Common myeloid progenitor, CD34-positive (primary cell): ENCODE measurements at regions not wholly inside any gene's neighbourhood (a gene's known extent, or its start where the extent isn't known, plus 50 kb on each side); places are given as distances from the start of the nearest gene placed in this dataset.

Source experiments
- CTCF ChIA-PET: fragments of 350-600 bp; sonication (Branson Sonifier 250); formaldehyde crosslinking; loops from one replicate; lab custom pipeline; 2021; ENCODE audit warnings: antibody characterized with exemption; lab: Charles Lee
- POLR2A ChIA-PET: fragments of 350-600 bp; sonication (Branson Sonifier 250); formaldehyde crosslinking; loops from one replicate; lab custom pipeline; 2021; ENCODE audit warnings: antibody characterized with exemption; lab: Charles Lee
- DNase-seq, 3 donors: peaks; one replicate each; pipeline versions ENCODE4 v3.0.0 to v3.0.0-alpha.2; 2013
- H3K27ac ChIP-seq, 2 experiments: 1 replicate in 1 of 2; 2 replicates in 1 of 2; pipeline ENCODE4 v1.7.0; 2013; ENCODE audit warnings: inconsistent platforms in 2 of 2, low read length in 2 of 2, mild to moderate bottlenecking in 2 of 2, low read depth in 1 of 2, moderate library complexity in 1 of 2; ENCODE audit not compliant: severe bottlenecking in 2 of 2, insufficient read depth in 1 of 2, poor library complexity in 1 of 2
- H3K27me3 ChIP-seq, 5 experiments: replicated peaks in 2 of 5; 1 replicate in 3 of 5; 2 replicates in 2 of 5; pipeline versions ENCODE4 v1.6.1 to v1.7.0; 2013; ENCODE audit warnings: low read length in 4 of 5, mild to moderate bottlenecking in 2 of 5, moderate library complexity in 2 of 5, inconsistent platforms in 1 of 5; ENCODE audit not compliant: insufficient read depth in 5 of 5, control insufficient read depth in 4 of 5
- H3K36me3 ChIP-seq, 4 experiments: 1 replicate in 2 of 4; 2 replicates in 2 of 4; pipeline versions ENCODE4 v1.6.1 to v1.7.0; 2013; ENCODE audit warnings: low read length in 3 of 4, control low read depth in 1 of 4, mild to moderate bottlenecking in 1 of 4; ENCODE audit not compliant: control insufficient read depth in 4 of 4, insufficient read depth in 4 of 4
- H3K4me1 ChIP-seq, 4 experiments: 1 replicate in 3 of 4; 2 replicates in 1 of 4; pipeline versions ENCODE4 v1.6.1 to v1.7.1; 2013; ENCODE audit warnings: low read length in 3 of 4, mild to moderate bottlenecking in 3 of 4, control low read depth in 1 of 4, inconsistent platforms in 1 of 4, moderate library complexity in 1 of 4; ENCODE audit not compliant: control insufficient read depth in 4 of 4, insufficient read depth in 4 of 4; ENCODE audit errors: control extremely low read depth in 1 of 4
- H3K4me3 ChIP-seq, 7 experiments: 1 replicate in 4 of 7; 2 replicates in 3 of 7; pipeline versions ENCODE4 v1.5.1 to v1.7.0; 2013; ENCODE audit warnings: mild to moderate bottlenecking in 7 of 7, low read length in 6 of 7, moderate library complexity in 6 of 7, inconsistent platforms in 2 of 7, low read depth in 2 of 7, control low read depth in 1 of 7; ENCODE audit not compliant: insufficient read depth in 4 of 7, control insufficient read depth in 1 of 7; ENCODE audit errors: extremely low read depth in 1 of 7
- H3K9me3 ChIP-seq, 5 experiments: 1 replicate in 4 of 5; 2 replicates in 1 of 5; pipeline versions ENCODE4 v1.6.1 to v1.7.1; 2013; ENCODE audit warnings: low read length in 4 of 5, mild to moderate bottlenecking in 2 of 5, inconsistent platforms in 1 of 5, low read depth in 1 of 5, moderate library complexity in 1 of 5; ENCODE audit not compliant: control insufficient read depth in 4 of 5, insufficient read depth in 2 of 5; ENCODE audit errors: control extremely low read depth in 1 of 5
- WGBS: methylation state at CpG from one replicate; pipeline ENCODE4 v1.1.5; 2013; ENCODE audit not compliant: insufficient coverage; 5-methylcytosine and 5-hydroxymethylcytosine counted together

DNA sequence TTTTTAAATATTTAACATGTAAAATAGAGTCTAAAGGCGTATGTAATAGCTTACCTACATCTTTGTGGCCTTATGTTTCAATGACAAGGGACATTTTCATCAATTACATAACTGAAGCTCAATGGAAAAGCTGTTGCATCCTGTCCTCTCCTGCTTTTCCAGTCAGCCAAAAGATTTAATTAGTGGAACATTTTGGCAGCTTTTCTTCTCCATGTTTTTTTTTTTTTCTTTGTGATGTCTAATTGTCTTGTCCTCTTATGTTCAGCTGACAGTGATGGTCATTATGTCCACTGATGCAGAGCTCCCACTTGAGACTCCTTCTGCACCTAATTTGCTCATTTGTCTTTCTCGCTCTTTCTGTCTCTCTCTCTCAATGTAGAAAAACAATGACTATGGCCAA, 422.2 kb downstream of the GABRG1 start:
- H3K27me3 ChIP-seq = no peaks in the 10 kb centered on the region
- DNase-seq = no peak
- H3K36me3 ChIP-seq = no peaks in the 10 kb centered on the region
- ChIA-PET CTCF (interaction anchor here (2.1 kb wide), 1 partner anchor 167 kb away, joined by 4 read pairs; no protein-coding TSS in a partner anchor), POLR2A (no interaction called here)
- H3K9me3 ChIP-seq = peaks cover 0 to 2% (median 0%) of the 10 kb centered on the region in 5 experiments
- H3K27ac ChIP-seq = no peak overlapping the region
- peaks cover 0 to 2% (median 0%) of the 10 kb centered on the region in 4 experiments for H3K4me1 ChIP-seq
- 100% methylated on average over 1 of the region's 2 CpGs for WGBS
- no peak overlapping the region for H3K4me3 ChIP-seq

DNA sequence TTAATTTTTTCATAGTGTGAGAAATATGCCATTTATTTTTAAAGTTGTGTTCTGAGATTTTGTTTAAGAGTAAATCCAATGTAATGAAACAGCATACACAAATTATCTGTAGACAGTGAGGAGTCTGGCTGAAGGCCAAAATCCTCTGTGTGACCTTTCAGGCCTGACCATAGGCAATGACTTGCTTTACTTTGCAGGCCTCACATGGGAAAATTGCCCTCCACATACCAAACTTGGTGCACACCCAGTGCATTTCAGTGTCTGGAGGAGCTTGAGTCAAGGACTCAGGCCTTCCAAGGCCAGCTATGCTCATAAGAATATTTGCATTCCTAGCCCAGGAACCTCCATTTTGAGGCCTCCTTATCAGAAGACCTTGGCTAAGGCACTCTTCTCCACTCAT, 430.1 kb downstream of the GABRG1 start:
- no peak overlapping the region for H3K27ac ChIP-seq
- no peaks in the 10 kb centered on the region for H3K9me3 ChIP-seq
- no peak for DNase-seq
- ChIA-PET CTCF (no interaction called here), POLR2A (no interaction called here)
- no peaks in the 10 kb centered on the region for H3K36me3 ChIP-seq
- no peaks in the 10 kb centered on the region for H3K27me3 ChIP-seq
- peaks cover 0 to 2% (median 0%) of the 10 kb centered on the region in 4 experiments for H3K4me1 ChIP-seq
- H3K4me3 ChIP-seq = no peak overlapping the region

DNA sequence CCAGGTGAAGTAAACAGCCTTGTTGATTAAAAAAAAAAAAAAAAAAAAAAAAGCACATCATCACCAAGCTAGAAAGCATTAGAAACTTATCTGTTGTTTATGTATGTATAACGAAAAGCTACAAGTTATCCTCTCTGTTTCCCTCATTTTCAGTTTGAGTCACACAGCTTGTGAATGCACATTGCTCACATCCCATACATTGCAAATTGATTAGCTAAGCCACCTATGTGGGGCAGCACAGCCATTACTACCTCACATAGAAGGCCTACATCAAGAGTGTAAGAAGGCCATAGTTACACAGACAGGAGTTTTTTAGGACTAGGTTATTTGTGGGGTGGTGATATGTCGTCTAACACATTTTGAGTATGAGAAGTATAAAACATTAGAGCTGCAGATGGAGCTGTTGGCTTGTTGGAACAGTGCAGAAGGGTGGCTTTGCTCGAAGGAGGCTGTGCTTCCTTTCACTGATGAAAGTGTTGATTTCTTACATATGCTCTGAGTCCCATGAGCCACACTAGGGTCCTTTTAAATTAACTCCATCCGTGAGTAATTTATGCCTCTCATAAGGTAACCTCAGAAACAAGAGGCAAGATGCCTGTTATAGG, 431.6 kb downstream of the GABRG1 start:
- no peak overlapping the region for H3K27ac ChIP-seq
- H3K27me3 ChIP-seq = no peaks in the 10 kb centered on the region
- H3K4me1 ChIP-seq = peaks cover 0 to 2% (median 0%) of the 10 kb centered on the region in 4 experiments
- no peaks in the 10 kb centered on the region for H3K36me3 ChIP-seq
- 50% methylated on average over 2 of the region's 4 CpGs for WGBS
- DNase-seq = peak; percentile 18 to 48 (median 45)
- CTCF ChIA-PET = interaction anchor here (1.5 kb wide), 1 partner anchor 579 kb away, joined by 4 read pairs; no protein-coding TSS in a partner anchor
- H3K9me3 ChIP-seq = no peaks in the 10 kb centered on the region
- no peak overlapping the region for H3K4me3 ChIP-seq
- POLR2A ChIA-PET = interaction anchor here (0.6 kb wide), 1 partner anchor 823 kb away, joined by 3 read pairs; no protein-coding TSS in a partner anchor

DNA sequence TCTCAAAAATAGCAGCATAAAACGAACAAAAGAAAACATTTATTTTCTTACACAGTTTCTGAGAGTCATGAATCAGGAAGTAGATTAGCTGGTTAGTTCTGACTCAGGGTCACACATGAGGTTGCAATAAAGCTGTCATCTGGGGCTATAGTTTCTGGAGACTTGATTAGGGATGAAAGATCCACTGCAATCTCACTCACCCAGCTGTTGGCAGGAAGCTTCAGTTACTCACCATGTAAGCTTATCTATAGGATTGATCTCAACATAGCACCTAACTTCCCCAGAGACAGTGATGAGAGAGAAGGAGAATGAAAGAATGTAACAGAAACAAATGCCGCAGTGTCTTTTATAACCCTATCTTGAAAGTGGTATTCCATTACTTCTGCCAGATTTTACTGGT, 435.5 kb downstream of the GABRG1 start:
- no peaks in the 10 kb centered on the region for H3K4me1 ChIP-seq
- H3K9me3 ChIP-seq = no peaks in the 10 kb centered on the region
- no peak overlapping the region for H3K4me3 ChIP-seq
- no peaks in the 10 kb centered on the region for H3K36me3 ChIP-seq
- no peak overlapping the region for H3K27ac ChIP-seq
- DNase-seq = no peak
- POLR2A ChIA-PET = no interaction called here
- H3K27me3 ChIP-seq = no peaks in the 10 kb centered on the region
- 100% methylated on average over 1 of the region's 2 CpGs for WGBS
- CTCF ChIA-PET = no interaction called here

DNA sequence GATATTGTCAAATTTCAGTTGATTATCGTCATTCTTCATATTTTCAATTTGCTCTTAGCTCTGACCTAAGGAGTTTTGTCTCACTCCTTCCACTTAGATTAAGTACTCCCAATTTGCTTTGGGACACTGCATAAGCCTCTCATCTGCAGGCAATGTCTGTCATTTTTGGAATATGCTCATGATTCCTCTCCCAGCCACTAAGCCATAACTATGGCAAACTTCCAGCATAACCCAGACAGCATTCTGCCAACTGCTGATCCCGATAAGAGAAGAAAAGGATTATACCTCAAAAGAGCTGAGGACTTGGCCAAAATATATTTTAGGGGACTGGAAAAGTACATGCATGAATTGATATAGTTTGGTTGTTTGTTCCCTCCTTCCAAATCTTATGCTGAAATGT, 444.4 kb downstream of the GABRG1 start:
- Histone ChIP-seq H3K4me1 (no peaks in the 10 kb centered on the region), H3K27me3 (no peaks in the 10 kb centered on the region), H3K27ac (no peak overlapping the region), H3K4me3 (no peak overlapping the region), H3K9me3 (peaks cover 0 to 4% (median 0%) of the 10 kb centered on the region in 5 experiments), H3K36me3 (no peaks in the 10 kb centered on the region)
- ChIA-PET CTCF (interaction anchor here (1.0 kb wide), 1 partner anchor 12 kb away, joined by 4 read pairs; no protein-coding TSS in a partner anchor), POLR2A (no interaction called here)
- no peak for DNase-seq
- WGBS = 100% methylated on average over 1 of the region's 2 CpGs

DNA sequence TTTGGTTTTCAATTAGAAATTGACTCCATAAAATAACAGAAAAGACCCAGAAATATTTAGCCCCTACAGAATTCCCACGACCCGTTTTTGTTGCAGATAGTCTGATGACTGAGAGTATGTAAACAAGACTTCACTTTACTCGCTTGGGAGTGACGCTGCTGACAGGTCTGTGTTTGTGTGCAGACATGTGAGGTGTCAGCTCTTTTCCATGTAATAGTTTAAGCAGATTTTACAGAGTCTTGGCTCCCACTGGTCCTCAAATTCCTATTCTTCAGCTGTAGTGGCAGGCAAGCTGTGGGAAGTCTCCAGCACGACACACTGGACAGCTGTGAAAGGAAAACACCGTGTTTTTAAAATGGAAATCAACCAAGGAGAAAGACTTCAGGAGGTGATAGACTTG, 455.7 kb downstream of the GABRG1 start:
- no peak overlapping the region for H3K27ac ChIP-seq
- H3K4me1 ChIP-seq = no peaks in the 10 kb centered on the region
- no peak for DNase-seq
- POLR2A ChIA-PET = no interaction called here
- H3K36me3 ChIP-seq = no peaks in the 10 kb centered on the region
- H3K9me3 ChIP-seq = no peaks in the 10 kb centered on the region
- CTCF ChIA-PET = no interaction called here
- no CpG with 5 or more reads among the region's 6 CpGs for WGBS
- H3K4me3 ChIP-seq = no peak overlapping the region
- H3K27me3 ChIP-seq = no peaks in the 10 kb centered on the region

DNA sequence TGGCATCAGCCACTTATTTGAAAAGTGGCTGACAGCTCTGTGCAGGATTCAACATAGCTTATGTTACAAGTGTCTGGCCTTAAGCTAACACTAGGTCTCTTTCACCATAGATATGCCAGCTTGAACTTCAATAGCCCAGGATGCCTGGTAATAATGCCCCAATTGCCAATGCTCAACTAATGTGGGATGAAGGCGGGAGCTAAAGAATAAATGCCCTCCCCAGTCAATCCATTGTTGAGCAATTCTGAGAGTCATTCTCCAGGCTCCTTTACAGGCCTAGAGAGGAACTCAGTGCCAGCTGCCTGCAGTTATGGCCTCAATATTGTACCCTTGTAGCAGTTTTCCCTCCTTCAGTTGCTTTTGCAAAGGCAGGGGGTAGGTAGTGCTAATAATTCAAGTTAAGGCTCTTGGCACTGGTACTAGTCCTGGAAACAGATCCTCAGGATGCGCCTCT, 460.2 kb downstream of the GABRG1 start:
- 100% methylated on average over 2 of the region's 2 CpGs for WGBS
- no peaks in the 10 kb centered on the region for H3K27me3 ChIP-seq
- POLR2A ChIA-PET = no interaction called here
- no peak for DNase-seq
- no peaks in the 10 kb centered on the region for H3K4me1 ChIP-seq
- CTCF ChIA-PET = no interaction called here
- H3K36me3 ChIP-seq = no peaks in the 10 kb centered on the region
- H3K9me3 ChIP-seq = no peaks in the 10 kb centered on the region
- no peak overlapping the region for H3K27ac ChIP-seq
- no peak overlapping the region for H3K4me3 ChIP-seq
